Activated CD8-positive, alpha-beta memory T cell treated with anti-CD3 and anti-CD28 coated beads for 1 hour (primary cell): ENCODE measurements at regions not wholly inside any gene's neighbourhood (a gene's known extent, or its start where the extent isn't known, plus 50 kb on each side); places are given as distances from the start of the nearest gene placed in this dataset.
"Not testable (repeated sequence)": the region's sequence is repeated elsewhere in the genome, so short reads cannot be mapped to it uniquely, and the experiment has no call there.

ENCODE experiments used
- DNase-seq, 2 donors: peaks; one replicate each; pipeline ENCODE4 v3.0.0-alpha.2; 2020; ENCODE audit warnings: low read depth in 1 of 2; ENCODE audit errors: extremely low read depth in 1 of 2

GRCh38 chr3:194860725-194861124, 175.0 kb downstream of the FAM43A start:
- DNase-seq = no peak

- no peak for DNase-seq
These were observed 175.7 kb downstream of the FAM43A start for GRCh38 chr3:194861375-194861774.

GRCh38 chr3:194865061-194865460, 179.4 kb downstream of the FAM43A start:
- no peak for DNase-seq

GRCh38 chr3:194865615-194866014, 179.9 kb downstream of the FAM43A start:
- no peak for DNase-seq

- DNase-seq = no peak
These were observed 180.6 kb downstream of the FAM43A start for GRCh38 chr3:194866236-194866635.

GRCh38 chr3:194867270-194867983, 181.7 kb downstream of the FAM43A start:
- DNase-seq = no peak

- no peak for DNase-seq
These were observed 183.1 kb downstream of the FAM43A start for GRCh38 chr3:194868831-194869230.

GRCh38 chr3:194869482-194870169, 183.9 kb downstream of the FAM43A start:
- DNase-seq = no peak

- no peak for DNase-seq
These were observed 184.9 kb downstream of the FAM43A start for GRCh38 chr3:194870394-194871110.

- no peak for DNase-seq
These were observed 185.6 kb downstream of the FAM43A start for GRCh38 chr3:194871143-194871863.

GRCh38 chr3:194871864-194872668, 186.4 kb downstream of the FAM43A start:
- DNase-seq = no peak

GRCh38 chr3:194872669-194872977, 186.9 kb downstream of the FAM43A start:
- DNase-seq = no peak

GRCh38 chr3:194873474-194873873, 187.8 kb downstream of the FAM43A start:
- not testable (repeated sequence) for DNase-seq

- DNase-seq = no peak
These were observed 188.5 kb downstream of the FAM43A start for GRCh38 chr3:194874206-194874605.

GRCh38 chr3:194874783-194875182, 189.1 kb downstream of the FAM43A start:
- DNase-seq = no peak

GRCh38 chr3:194875581-194876402, 190.1 kb downstream of the FAM43A start:
- DNase-seq = no peak

- DNase-seq = no peak
These were observed 190.9 kb downstream of the FAM43A start for GRCh38 chr3:194876403-194877095.

GRCh38 chr3:194877291-194878119, 191.8 kb downstream of the FAM43A start:
- DNase-seq = no peak
